ENCODE measurements at regions not wholly inside any gene's neighbourhood (a gene's known extent, or its start where the extent isn't known, plus 50 kb on each side); places are given as distances from the start of the nearest gene placed in this dataset.

- no peak for TF ChIP-seq CTCF (IDR thresholded peaks at IDR 0.05; ENCODE audit: poor library complexity)
- no peak for TF ChIP-seq EZH2 (IDR thresholded peaks at IDR 0.05; ENCODE audit: borderline replicate concordance)
Observed at GRCh38 chr6:167714152-167714551, 112.6 kb upstream of the AFDN start.

All from hepatocyte (in vitro differentiated cells).